ENCODE measurements at regions not wholly inside any gene's neighbourhood (a gene's known extent, or its start where the extent isn't known, plus 50 kb on each side); places are given as distances from the start of the nearest gene placed in this dataset.
"Not testable (repeated sequence)": the region's sequence is repeated elsewhere in the genome, so short reads cannot be mapped to it uniquely, and the experiment has no call there.

DNA sequence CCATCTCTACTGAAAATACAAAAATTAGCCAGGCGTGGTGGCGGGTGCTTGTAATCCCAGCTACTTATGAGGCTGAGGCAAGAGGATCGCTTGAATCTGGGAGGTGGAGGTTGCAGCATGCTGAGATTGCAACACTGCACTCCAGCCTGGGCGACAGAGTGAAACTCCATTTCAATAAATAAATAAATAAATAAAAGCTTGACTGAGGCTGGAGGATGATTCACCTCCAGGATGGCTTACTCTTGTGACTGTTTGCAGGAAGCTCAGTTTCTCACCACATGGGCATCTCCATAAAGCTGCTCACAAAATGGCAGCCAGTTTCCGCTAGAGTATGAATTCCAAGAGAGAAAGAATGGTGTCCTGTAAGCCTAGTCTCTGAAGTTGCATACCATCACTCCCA is 191.7 kb upstream of the EDNRA start:
- TF ChIP-seq, protein P1, sequence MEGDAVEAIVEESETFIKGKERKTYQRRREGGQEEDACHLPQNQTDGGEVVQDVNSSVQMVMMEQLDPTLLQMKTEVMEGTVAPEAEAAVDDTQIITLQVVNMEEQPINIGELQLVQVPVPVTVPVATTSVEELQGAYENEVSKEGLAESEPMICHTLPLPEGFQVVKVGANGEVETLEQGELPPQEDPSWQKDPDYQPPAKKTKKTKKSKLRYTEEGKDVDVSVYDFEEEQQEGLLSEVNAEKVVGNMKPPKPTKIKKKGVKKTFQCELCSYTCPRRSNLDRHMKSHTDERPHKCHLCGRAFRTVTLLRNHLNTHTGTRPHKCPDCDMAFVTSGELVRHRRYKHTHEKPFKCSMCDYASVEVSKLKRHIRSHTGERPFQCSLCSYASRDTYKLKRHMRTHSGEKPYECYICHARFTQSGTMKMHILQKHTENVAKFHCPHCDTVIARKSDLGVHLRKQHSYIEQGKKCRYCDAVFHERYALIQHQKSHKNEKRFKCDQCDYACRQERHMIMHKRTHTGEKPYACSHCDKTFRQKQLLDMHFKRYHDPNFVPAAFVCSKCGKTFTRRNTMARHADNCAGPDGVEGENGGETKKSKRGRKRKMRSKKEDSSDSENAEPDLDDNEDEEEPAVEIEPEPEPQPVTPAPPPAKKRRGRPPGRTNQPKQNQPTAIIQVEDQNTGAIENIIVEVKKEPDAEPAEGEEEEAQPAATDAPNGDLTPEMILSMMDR (IDR thresholded peaks at IDR 0.05; ENCODE audit: insufficient read depth, low read length), result no peak
- TF ChIP-seq SPI1 (IDR thresholded peaks at IDR 0.05; ENCODE audit: borderline replicate concordance, low read depth) (no peak), GABPA (IDR thresholded peaks at IDR 0.05; ENCODE audit: low read depth) (no peak), POLR2AphosphoS5 (IDR thresholded peaks at IDR 0.05; ENCODE audit: low read depth) (no peak)
- TF ChIP-seq, protein P2, sequence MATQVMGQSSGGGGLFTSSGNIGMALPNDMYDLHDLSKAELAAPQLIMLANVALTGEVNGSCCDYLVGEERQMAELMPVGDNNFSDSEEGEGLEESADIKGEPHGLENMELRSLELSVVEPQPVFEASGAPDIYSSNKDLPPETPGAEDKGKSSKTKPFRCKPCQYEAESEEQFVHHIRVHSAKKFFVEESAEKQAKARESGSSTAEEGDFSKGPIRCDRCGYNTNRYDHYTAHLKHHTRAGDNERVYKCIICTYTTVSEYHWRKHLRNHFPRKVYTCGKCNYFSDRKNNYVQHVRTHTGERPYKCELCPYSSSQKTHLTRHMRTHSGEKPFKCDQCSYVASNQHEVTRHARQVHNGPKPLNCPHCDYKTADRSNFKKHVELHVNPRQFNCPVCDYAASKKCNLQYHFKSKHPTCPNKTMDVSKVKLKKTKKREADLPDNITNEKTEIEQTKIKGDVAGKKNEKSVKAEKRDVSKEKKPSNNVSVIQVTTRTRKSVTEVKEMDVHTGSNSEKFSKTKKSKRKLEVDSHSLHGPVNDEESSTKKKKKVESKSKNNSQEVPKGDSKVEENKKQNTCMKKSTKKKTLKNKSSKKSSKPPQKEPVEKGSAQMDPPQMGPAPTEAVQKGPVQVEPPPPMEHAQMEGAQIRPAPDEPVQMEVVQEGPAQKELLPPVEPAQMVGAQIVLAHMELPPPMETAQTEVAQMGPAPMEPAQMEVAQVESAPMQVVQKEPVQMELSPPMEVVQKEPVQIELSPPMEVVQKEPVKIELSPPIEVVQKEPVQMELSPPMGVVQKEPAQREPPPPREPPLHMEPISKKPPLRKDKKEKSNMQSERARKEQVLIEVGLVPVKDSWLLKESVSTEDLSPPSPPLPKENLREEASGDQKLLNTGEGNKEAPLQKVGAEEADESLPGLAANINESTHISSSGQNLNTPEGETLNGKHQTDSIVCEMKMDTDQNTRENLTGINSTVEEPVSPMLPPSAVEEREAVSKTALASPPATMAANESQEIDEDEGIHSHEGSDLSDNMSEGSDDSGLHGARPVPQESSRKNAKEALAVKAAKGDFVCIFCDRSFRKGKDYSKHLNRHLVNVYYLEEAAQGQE (IDR thresholded peaks at IDR 0.05; ENCODE audit: insufficient replicate concordance, low read depth), result no peak
- no peak overlapping the region for H3K4me3 ChIP-seq (replicated peaks; ENCODE audit: insufficient read depth, low read length)

DNA sequence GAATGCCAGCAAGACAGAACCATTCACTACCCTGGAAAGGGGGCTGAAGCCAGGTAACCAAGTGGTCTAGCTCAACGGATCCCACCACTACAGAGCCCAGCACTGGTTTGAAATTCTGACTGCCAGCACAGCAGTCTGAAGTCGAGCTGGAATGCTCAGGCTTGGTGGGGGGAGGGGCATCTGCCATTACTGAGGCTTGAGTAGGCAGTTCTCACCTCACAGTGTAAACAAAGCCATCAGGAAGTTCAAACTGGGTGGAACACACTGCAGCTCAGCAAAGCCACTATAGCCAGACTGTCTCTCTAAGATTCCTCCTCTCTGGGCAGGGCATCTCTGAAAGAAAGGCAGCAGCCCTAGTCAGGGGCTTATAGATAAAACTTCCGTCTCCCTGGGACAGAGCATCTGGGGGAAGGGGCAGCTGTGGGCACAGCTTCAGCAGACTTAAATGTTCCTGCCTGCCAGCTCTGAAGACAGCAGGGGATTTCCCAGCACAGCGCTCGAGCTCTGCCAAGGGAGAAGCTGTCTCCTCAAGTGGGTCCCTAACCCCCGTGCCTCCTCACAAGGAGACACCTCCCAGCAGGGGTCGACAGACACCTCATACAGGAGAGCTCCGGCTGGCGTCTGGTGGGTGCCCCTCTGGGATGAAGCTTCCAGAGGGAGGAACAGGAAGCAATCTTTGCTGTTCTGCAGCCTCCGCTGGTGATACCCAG is 188.1 kb upstream of the EDNRA start:
- not testable (repeated sequence) for H3K27ac ChIP-seq (replicated peaks); H3K27me3 ChIP-seq (ENCODE audit: insufficient read depth, poor library complexity, severe bottlenecking); DNase-seq (ENCODE audit: low read depth in 1 of 2, low spot score in 1 of 2); H3K4me3 ChIP-seq (replicated peaks; ENCODE audit: insufficient read depth, low read length)

More for the DNA sequence above, 191.7 kb upstream of the EDNRA start:
- no peak overlapping the region for H3K27ac ChIP-seq (replicated peaks)
- no peaks in the 10 kb centered on the region for H3K27me3 ChIP-seq (ENCODE audit: insufficient read depth, poor library complexity, severe bottlenecking)
- no peak for DNase-seq (ENCODE audit: low read depth in 1 of 2, low spot score in 1 of 2)

- not testable (repeated sequence) for DNase-seq (ENCODE audit: low read depth in 1 of 2, low spot score in 1 of 2); H3K27ac ChIP-seq (replicated peaks); H3K4me3 ChIP-seq (replicated peaks; ENCODE audit: insufficient read depth, low read length); H3K27me3 ChIP-seq (ENCODE audit: insufficient read depth, poor library complexity, severe bottlenecking)
These were observed 187.6 kb upstream of the EDNRA start for GRCh38 chr4:147293314-147293677.

DNA sequence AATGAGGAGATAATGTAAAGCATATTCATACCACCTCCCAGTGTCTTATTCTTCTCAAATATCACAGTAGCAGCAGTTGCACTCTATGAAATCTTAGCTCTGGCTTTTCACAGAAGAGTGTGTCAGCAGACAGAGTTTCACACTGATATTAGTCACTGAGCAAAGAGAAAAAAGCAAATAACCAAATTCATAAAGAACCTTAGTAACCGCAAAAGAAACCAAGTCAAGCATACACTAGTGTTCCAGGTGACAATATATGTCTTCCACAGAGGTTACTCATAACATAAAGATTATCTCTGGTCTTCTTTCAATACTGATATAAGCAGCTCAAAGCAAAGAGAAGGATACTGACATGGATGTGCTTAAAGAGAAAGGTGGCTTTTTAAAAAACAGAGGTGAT is 181.7 kb upstream of the EDNRA start:
- DNase-seq (ENCODE audit: low read depth in 1 of 2, low spot score in 1 of 2), result no peak
- Histone ChIP-seq H3K27me3 (ENCODE audit: insufficient read depth, poor library complexity, severe bottlenecking) (no peaks in the 10 kb centered on the region), H3K4me3 (replicated peaks; ENCODE audit: insufficient read depth, low read length) (no peak overlapping the region), H3K27ac (replicated peaks) (no peak overlapping the region)
- no peak for TF ChIP-seq GABPA (IDR thresholded peaks at IDR 0.05; ENCODE audit: low read depth)
- TF ChIP-seq SPI1 (IDR thresholded peaks at IDR 0.05; ENCODE audit: borderline replicate concordance, low read depth), result no peak
- TF ChIP-seq, protein P2 (IDR thresholded peaks at IDR 0.05; ENCODE audit: insufficient replicate concordance, low read depth), result no peak
- no peak for TF ChIP-seq POLR2AphosphoS5 (IDR thresholded peaks at IDR 0.05; ENCODE audit: low read depth)
- TF ChIP-seq, protein P1 (IDR thresholded peaks at IDR 0.05; ENCODE audit: insufficient read depth, low read length), result no peak
